ENCODE measurements at regions not wholly inside any gene's neighbourhood (a gene's known extent, or its start where the extent isn't known, plus 50 kb on each side); places are given as distances from the start of the nearest gene placed in this dataset.

DNA sequence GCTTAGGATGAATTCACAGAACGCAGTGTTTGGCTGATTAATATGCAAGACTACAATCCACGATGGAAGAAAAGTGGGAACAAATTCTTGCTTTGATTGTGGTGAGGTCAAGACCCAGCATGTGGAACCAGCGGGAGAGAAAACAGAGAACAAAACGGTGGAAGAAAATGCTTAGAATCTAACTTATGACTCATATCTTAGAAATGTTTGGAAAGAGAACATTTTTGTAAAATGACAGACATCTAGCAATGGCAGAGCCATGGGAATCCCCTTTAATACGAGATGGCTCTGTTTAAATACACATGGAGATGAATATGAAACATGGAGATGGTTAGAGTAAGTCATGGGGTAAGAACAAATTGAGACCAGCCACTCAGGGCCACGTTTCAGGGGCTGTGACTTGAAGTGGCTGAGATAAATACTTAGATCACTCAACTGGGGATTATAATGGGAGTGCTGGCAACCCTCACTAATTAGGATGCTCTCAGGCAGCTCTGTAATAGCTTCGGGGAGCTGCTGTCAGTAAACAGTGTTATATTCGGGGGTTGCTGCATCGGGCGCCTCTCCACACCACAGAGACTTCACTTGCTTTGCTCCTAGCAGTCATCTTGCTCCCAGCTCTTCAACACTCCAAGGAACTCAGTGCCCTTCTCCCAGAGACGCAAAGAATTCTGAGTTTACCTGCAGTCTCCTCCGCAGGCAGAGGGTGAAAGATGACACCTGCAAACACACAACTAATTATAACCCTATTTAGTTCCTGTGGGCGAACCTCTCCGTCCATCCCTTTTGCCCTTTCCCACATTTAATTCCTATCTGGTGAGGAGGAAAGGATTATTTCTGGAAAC is 68.0 kb upstream of the ONECUT1 start:
- no peak for DNase-seq (ENCODE audit: extremely low spot score)
- Histone ChIP-seq H3K36me3 (no peaks in the 10 kb centered on the region), H3K27ac (replicated peaks in 1 of 4) (no peak overlapping the region), H3K4me1 (no peaks in the 10 kb centered on the region), H3K9me3 (no peaks in the 10 kb centered on the region), H3K4me3 (no peak overlapping the region), H3K27me3 (peaks cover 0 to 38% (median 6%) of the 10 kb centered on the region in 4 donors)
- no peak for TF ChIP-seq EP300 (IDR thresholded peaks at IDR 0.05)
- TF ChIP-seq POLR2AphosphoS5 (IDR thresholded peaks at IDR 0.05), result no peak
- TF ChIP-seq, protein P1, sequence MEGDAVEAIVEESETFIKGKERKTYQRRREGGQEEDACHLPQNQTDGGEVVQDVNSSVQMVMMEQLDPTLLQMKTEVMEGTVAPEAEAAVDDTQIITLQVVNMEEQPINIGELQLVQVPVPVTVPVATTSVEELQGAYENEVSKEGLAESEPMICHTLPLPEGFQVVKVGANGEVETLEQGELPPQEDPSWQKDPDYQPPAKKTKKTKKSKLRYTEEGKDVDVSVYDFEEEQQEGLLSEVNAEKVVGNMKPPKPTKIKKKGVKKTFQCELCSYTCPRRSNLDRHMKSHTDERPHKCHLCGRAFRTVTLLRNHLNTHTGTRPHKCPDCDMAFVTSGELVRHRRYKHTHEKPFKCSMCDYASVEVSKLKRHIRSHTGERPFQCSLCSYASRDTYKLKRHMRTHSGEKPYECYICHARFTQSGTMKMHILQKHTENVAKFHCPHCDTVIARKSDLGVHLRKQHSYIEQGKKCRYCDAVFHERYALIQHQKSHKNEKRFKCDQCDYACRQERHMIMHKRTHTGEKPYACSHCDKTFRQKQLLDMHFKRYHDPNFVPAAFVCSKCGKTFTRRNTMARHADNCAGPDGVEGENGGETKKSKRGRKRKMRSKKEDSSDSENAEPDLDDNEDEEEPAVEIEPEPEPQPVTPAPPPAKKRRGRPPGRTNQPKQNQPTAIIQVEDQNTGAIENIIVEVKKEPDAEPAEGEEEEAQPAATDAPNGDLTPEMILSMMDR (IDR thresholded peaks at IDR 0.05), result no peak
- no peak for TF ChIP-seq POLR2A (IDR thresholded peaks at IDR 0.05; ENCODE audit: low read depth)
- intact Hi-C loops (cut with DNase I), result no loop called here
- 38% methylated on average over 12 of the region's 14 CpGs for WGBS

DNA sequence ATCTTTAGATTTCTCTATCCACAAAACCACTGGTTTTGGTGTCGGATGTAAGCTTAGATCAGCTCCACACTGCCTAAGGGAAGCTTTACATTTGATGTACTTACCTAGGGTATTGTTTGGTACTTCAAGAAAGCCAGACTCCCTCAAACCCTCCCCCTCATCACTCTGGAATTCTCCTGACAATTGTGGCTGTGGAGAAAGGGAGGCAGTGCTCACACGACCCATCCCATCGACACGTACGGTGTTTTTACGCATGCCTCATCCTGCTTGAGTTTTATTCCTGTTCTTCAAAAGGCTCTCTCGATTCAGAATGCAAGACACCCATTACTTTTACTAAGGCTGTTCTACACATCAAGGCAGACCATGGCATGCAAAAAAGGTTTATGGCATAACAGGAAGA is 67.3 kb upstream of the ONECUT1 start:
- no peak for DNase-seq (ENCODE audit: extremely low spot score)
- 58% methylated on average over 7 of the region's 7 CpGs for WGBS
- Histone ChIP-seq H3K36me3 (no peaks in the 10 kb centered on the region), H3K9me3 (no peaks in the 10 kb centered on the region), H3K4me1 (no peaks in the 10 kb centered on the region), H3K27me3 (peaks cover 0 to 38% (median 6%) of the 10 kb centered on the region in 4 donors), H3K4me3 (no peak overlapping the region), H3K27ac (replicated peaks in 1 of 4) (no peak overlapping the region)
- TF ChIP-seq, protein P1 (IDR thresholded peaks at IDR 0.05), result no peak
- TF ChIP-seq EP300 (IDR thresholded peaks at IDR 0.05), result no peak
- TF ChIP-seq POLR2AphosphoS5 (IDR thresholded peaks at IDR 0.05), result no peak
- TF ChIP-seq POLR2A (IDR thresholded peaks at IDR 0.05; ENCODE audit: low read depth), result no peak
- intact Hi-C loops (cut with DNase I), result no loop called here

DNA sequence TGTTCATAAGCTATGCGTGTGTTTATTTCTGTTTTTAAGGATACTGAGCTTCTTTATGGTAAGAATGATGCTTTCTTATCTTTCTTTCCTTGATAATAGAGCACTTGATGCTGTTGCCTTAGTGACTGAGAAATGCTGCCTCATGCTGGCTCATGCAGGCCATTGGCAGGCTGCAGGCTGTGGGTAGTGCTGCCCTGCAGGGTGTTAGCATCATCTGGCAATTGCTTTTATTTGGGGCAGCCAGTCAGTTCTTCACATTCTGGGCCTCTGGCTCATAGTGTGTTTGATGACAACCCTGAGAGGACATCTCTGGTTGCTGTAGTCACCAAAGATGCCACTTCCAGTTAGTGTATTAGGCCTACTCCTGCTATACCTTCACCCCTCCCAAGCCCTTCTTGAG is 66.2 kb upstream of the ONECUT1 start:
- Histone ChIP-seq H3K4me3 (no peak overlapping the region), H3K27me3 (peaks cover 0 to 38% (median 6%) of the 10 kb centered on the region in 4 donors), H3K36me3 (no peaks in the 10 kb centered on the region), H3K27ac (replicated peaks in 1 of 4) (no peak overlapping the region), H3K4me1 (no peaks in the 10 kb centered on the region), H3K9me3 (no peaks in the 10 kb centered on the region)
- 78% methylated on average over 1 of the region's 1 CpG for WGBS
- TF ChIP-seq POLR2A (IDR thresholded peaks at IDR 0.05; ENCODE audit: low read depth) (no peak), POLR2AphosphoS5 (IDR thresholded peaks at IDR 0.05) (no peak), EP300 (IDR thresholded peaks at IDR 0.05) (no peak)
- TF ChIP-seq, protein P1 (IDR thresholded peaks at IDR 0.05), result no peak
- DNase-seq (ENCODE audit: extremely low spot score), result no peak
- intact Hi-C loops (cut with DNase I), result no loop called here

DNA sequence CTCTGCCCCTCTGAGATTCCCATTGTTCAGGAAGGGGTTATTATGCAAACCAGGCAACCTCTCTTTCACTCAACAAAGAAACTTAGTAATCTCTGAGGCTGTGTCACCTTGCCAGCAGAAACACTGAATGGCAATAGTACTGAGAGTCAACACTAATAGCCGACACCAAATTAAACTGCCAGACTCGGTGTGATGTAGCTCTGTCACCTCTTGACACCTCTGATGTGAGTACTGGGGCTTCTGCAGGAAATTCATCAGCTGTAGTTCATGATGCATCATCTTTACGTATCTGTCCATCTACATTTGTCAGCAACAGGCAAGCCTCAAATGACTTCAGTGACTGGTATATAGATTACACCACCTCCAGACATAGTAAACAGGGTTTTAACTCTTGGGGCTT is 65.0 kb upstream of the ONECUT1 start:
- H3K9me3 ChIP-seq, result no peaks in the 10 kb centered on the region

More for the DNA sequence above, 65.0 kb upstream of the ONECUT1 start:
- Histone ChIP-seq H3K4me1 (no peaks in the 10 kb centered on the region), H3K36me3 (no peaks in the 10 kb centered on the region), H3K4me3 (no peak overlapping the region), H3K27ac (replicated peaks in 1 of 4) (no peak overlapping the region), H3K27me3 (peaks cover 0 to 38% (median 6%) of the 10 kb centered on the region in 4 donors)
- WGBS, result 46% methylated on average over 3 of the region's 3 CpGs
- TF ChIP-seq POLR2AphosphoS5 (IDR thresholded peaks at IDR 0.05) (no peak), EP300 (IDR thresholded peaks at IDR 0.05) (no peak), POLR2A (IDR thresholded peaks at IDR 0.05; ENCODE audit: low read depth) (no peak)
- TF ChIP-seq, protein P1 (IDR thresholded peaks at IDR 0.05), result no peak
- no peak for DNase-seq (ENCODE audit: extremely low spot score)
- intact Hi-C loops (cut with DNase I), result no loop called here

All from esophagus muscularis mucosa (tissue), 4 donors.